AG04449 (cell line): ENCODE measurements at regions not wholly inside any gene's neighbourhood (a gene's known extent, or its start where the extent isn't known, plus 50 kb on each side); places are given as distances from the start of the nearest gene placed in this dataset.
"Not testable (repeated sequence)": the region's sequence is repeated elsewhere in the genome, so short reads cannot be mapped to it uniquely, and the experiment has no call there.

Experiments
- CTCF ChIA-PET: fragments of 350-600 bp; formaldehyde crosslinking; extraction: SDS; loops from one replicate; lab custom pipeline; 2021; ENCODE audit warnings: antibody characterized with exemption; lab: Yijun Ruan, JAX
- POLR2A ChIA-PET: fragments of 400-600, 350-600 bp; formaldehyde crosslinking; extraction: SDS; loops from one replicate; lab custom pipeline; 2020; ENCODE audit warnings: antibody characterized with exemption, inconsistent platforms; lab: Yijun Ruan, JAX
- DNase-seq: peaks from one replicate; pipeline ENCODE4 v3.0.0-alpha.2; 2010; ENCODE audit warnings: low read depth, low spot score
- H3K4me3 ChIP-seq: 2 replicates; pipeline ENCODE4 v1.5.1; 2011; ENCODE audit warnings: low read depth, mild to moderate bottlenecking, control low read depth, low read length
- TF ChIP-seq, protein P1 (sequence below): IDR thresholded peaks from one replicate; pipeline ENCODE4 v1.5.1; 2011; ENCODE audit warnings: mild to moderate bottlenecking, moderate library complexity, low read length, control low read depth, inconsistent platforms; ENCODE audit not compliant: insufficient read depth; ENCODE audit errors: missing control alignments

DNA sequence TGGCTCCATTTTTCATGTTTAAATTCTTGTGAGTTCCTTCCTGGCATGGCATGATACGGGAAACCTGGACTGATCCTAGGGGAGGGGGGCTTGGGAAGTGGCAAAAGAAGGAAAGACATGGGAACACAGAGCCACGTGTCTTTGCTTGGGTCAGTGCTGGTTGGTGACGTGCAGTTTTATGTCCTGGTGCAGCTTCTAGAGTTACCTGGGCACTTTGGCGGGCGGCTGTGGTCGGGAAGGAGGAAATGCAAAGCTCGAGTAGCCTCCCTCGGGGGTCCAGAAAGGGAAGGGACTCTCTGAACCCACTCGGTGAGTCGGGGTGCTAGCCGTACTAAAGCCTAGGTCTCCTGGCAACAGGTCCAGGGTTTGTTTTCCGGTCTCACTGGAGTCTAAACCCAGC is 94.6 kb downstream of the APOB start:
- TF ChIP-seq, protein P1, sequence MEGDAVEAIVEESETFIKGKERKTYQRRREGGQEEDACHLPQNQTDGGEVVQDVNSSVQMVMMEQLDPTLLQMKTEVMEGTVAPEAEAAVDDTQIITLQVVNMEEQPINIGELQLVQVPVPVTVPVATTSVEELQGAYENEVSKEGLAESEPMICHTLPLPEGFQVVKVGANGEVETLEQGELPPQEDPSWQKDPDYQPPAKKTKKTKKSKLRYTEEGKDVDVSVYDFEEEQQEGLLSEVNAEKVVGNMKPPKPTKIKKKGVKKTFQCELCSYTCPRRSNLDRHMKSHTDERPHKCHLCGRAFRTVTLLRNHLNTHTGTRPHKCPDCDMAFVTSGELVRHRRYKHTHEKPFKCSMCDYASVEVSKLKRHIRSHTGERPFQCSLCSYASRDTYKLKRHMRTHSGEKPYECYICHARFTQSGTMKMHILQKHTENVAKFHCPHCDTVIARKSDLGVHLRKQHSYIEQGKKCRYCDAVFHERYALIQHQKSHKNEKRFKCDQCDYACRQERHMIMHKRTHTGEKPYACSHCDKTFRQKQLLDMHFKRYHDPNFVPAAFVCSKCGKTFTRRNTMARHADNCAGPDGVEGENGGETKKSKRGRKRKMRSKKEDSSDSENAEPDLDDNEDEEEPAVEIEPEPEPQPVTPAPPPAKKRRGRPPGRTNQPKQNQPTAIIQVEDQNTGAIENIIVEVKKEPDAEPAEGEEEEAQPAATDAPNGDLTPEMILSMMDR: no peak

DNA sequence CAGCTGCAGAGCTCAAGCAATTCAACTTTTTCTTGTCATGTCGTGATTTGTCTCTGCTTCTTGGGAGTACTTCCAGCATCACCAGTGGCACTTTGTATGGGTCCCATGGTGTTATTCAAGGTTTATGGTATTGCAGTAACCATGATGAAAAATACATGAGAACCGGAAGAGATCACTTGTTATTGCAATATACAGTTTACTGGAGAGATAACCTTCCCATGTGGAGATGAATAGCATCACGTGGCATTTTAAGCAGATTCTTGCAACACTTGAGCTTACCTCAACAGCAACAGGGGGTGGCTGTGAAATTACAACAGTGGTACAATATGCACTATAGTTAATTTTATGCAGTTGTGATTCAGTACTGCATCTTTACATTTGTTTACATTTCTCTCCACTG is 97.4 kb downstream of the APOB start:
- CTCF ChIA-PET: interaction anchor here (1.6 kb wide), 1 partner anchor 17 kb away, joined by 6 read pairs; no protein-coding TSS in a partner anchor
- POLR2A ChIA-PET: no interaction called here
- H3K4me3 ChIP-seq: no peak overlapping the region
- TF ChIP-seq, protein P1: no peak
- no peak for DNase-seq

More for the DNA sequence above, 94.6 kb downstream of the APOB start:
- ChIA-PET CTCF (interaction anchor here (0.6 to 1.2 kb wide), 2 partner anchors 288 to 601 kb away, joined by 3 read pairs; no protein-coding TSS in a partner anchor), POLR2A (no interaction called here)
- DNase-seq: no peak
- H3K4me3 ChIP-seq: no peak overlapping the region

DNA sequence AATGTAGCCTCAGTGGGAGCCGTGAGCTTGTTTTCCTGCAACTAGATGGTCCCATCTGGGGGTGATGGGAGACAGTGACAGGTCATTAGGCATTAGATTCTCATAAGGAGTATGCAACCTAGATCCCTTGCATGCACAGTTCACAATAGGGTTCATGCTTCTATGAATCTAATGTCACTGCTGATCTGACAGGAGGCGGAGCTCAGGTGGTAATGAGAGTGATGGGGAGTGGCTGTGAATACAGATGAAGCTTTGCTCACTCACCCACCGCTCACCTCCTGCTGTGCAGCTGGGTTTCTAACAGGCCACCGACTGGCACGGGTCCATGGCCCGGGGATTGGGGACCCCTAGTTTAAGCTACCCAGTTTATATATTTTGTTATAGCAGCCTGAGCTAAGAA is 100.2 kb downstream of the APOB start:
- H3K4me3 ChIP-seq, DNase-seq, POLR2A ChIA-PET: not testable (repeated sequence)
- CTCF ChIA-PET: interaction anchor here (1.2 to 2.2 kb wide), 2 partner anchors 18 to 20 kb away, joined by 4 to 7 read pairs; no protein-coding TSS in a partner anchor

DNA sequence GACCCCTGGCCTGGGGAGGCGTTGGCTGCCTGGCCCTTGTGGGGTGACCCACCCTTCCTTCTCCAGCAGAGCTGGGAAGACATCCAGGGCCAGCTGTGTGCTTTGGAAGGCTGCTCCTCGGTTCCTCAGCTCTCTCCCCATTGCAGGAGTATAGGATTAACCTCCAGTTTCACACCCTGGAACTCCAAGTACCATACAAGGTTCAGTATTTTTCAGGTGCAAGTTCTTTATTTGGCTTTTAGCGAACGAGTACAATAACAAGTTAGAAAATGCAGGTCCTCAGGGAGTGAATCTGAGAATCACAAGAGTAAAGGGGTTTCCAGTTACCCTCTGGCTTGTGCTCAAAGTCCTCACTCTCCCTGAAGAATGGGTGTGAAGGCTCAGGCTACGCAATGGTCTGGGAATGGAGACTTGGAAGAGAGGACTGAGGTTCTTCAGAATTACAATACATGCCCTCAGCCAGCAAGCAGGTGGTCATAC is 101.2 kb downstream of the APOB start:
- CTCF ChIA-PET: no interaction called here

DNA sequence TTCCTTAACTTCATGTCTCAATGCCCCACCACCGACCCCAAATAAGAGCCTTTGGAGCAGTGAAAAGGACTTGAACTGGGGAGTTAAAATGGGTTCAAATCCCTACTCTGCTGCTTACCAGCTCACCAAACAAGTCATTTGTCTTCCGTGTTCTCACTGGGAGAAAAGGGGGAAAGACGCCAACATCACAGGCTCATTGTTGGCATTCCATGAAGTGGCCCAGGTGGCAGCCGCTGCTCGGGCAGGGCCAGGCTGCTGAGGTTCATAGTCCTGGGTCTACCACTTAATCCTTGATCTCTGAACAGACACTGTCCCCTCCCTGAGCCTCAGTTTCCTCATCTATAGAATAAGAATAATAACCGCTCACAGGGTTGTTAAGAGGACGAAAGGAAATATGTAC is 103.0 kb downstream of the APOB start:
- no peak for DNase-seq
- POLR2A ChIA-PET: no interaction called here
- CTCF ChIA-PET: interaction anchor here (1.0 to 1.2 kb wide), 2 partner anchors 18 to 275 kb away, joined by 3 read pairs; no protein-coding TSS in a partner anchor
- TF ChIP-seq, protein P1: no peak
- no peak overlapping the region for H3K4me3 ChIP-seq

More for the DNA sequence above, 101.2 kb downstream of the APOB start:
- DNase-seq: no peak
- no peak overlapping the region for H3K4me3 ChIP-seq
- TF ChIP-seq, protein P1: no peak
- POLR2A ChIA-PET: no interaction called here

DNA sequence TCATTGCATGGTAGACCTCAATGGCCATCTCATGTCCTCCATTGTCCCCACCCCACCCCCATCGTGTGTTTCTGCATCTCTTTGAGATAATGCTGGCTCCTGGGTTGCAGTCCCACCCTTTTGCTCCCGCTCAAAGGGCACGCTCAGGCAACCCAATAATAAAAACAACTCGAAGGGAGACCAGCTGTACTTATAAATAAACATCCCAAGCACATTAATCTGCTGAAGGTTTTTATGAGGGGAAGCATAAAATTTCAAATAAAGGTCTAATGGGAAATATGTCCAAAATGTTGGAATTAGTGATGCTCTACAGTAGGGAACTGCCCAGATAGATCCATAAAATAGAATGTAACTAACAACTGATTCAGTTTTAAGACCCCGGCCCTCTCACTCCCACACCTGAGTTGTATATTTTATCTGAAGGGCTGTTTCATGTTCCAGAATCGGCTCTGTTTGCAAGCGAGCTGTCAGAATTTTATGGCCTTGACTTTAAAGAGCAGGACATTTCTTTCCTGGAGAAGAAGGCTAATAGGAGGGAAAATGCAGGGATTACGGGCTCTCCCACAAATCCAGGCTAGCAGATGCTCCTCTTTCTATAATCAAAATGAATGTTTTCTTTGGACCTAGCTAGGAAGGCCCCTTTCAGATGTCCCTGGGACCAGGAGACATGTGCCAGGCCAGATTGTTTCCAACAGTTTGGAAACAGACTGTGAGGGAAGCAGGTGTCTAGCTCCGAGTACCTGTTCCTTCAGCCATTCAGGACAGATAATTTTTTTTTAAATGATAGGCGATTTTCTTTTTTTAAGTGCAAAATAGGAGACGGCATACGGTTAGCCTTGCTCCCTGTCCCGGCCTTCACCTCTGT is 103.7 kb downstream of the APOB start:
- TF ChIP-seq, protein P1: no peak
- H3K4me3 ChIP-seq: no peak overlapping the region
- POLR2A ChIA-PET: no interaction called here
- no peak for DNase-seq
- CTCF ChIA-PET: interaction anchor here (0.9 to 1.0 kb wide), 2 partner anchors 275 to 279 kb away, joined by 3 to 4 read pairs; no protein-coding TSS in a partner anchor
